Activated naive CD8-positive, alpha-beta T cell treated with anti-CD3 and anti-CD28 coated beads, Interleukin-2, amount 10 ng/mL, durations not matched to agents 7 days and 5 days (primary cell): ENCODE measurements at regions not wholly inside any gene's neighbourhood (a gene's known extent, or its start where the extent isn't known, plus 50 kb on each side); places are given as distances from the start of the nearest gene placed in this dataset.
"Not testable (repeated sequence)": the region's sequence is repeated elsewhere in the genome, so short reads cannot be mapped to it uniquely, and the experiment has no call there.

ENCODE experiments used
- ATAC-seq: fragments of 150-1000 bp; cut with Tn5 transposase; one replicate; pipeline ENCODE4 v1.10.0; 2021; ENCODE audit warnings: low read depth, moderate library complexity
- POLR2A ChIA-PET: fragments of 350-600 bp; sonication (Branson Sonifier 250); formaldehyde crosslinking; loops from one replicate; lab custom pipeline; 2021; ENCODE audit warnings: antibody characterized with exemption; lab: Charles Lee
- DNase-seq: peaks from one replicate; pipeline ENCODE4 v3.0.0; 2021
- H3K27ac Mint-ChIP-seq: one replicate; pipeline ENCODE4 v1.8.0; 2022; ENCODE audit warnings: mild to moderate bottlenecking, mixed read lengths
- H3K27me3 Mint-ChIP-seq: one replicate; pipeline ENCODE4 v1.8.0; 2022; ENCODE audit warnings: mild to moderate bottlenecking, moderate library complexity, mixed read lengths
- H3K36me3 Mint-ChIP-seq: one replicate; pipeline ENCODE4 v1.8.0; 2021; ENCODE audit warnings: mild to moderate bottlenecking, mixed read lengths
- H3K4me1 Mint-ChIP-seq: one replicate; pipeline ENCODE4 v1.8.0; 2021; ENCODE audit warnings: mixed read lengths
- H3K4me3 Mint-ChIP-seq: one replicate; pipeline ENCODE4 v1.8.0; 2022; ENCODE audit warnings: mild to moderate bottlenecking, moderate library complexity, mixed read lengths
- H3K9me3 Mint-ChIP-seq: one replicate; pipeline ENCODE4 v1.8.0; 2021; ENCODE audit warnings: mixed read lengths

- no peak overlapping the region for H3K27ac Mint-ChIP-seq
- H3K4me3 Mint-ChIP-seq: no peak overlapping the region
- ATAC-seq (no peak), DNase-seq (no peak)
- H3K9me3 Mint-ChIP-seq: no peaks in the 10 kb centered on the region
- H3K4me1 Mint-ChIP-seq: no peaks in the 10 kb centered on the region
- no peaks in the 10 kb centered on the region for H3K36me3 Mint-ChIP-seq
- POLR2A ChIA-PET: no interaction called here
- H3K27me3 Mint-ChIP-seq: no peaks in the 10 kb centered on the region
These were observed 250.7 kb downstream of the RNF144A start for GRCh38 chr2:7167801-7168411.

DNA sequence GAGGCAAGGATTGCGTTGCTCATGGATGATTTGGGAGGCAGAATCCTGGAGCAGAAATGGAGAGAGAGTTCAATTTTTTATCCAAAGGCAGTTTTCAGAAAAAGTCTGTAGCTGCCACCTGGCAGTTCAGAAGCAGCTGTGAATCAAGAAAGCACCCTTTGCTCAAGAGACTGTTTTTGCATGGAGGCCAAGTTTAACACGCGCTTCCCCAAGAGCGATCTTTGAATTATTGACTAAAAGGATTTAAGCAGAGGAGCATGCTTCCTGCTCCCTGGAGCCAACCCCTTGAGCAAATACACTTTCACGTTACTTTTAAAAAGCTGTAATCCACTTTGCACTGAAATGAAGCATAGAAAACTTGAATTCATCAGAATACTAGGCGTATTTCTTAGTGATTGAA is 252.4 kb downstream of the RNF144A start:
- Mint-ChIP-seq H3K27me3 (no peaks in the 10 kb centered on the region), H3K4me3 (no peak overlapping the region), H3K27ac (no peak overlapping the region), H3K9me3 (no peaks in the 10 kb centered on the region), H3K4me1 (no peaks in the 10 kb centered on the region), H3K36me3 (no peaks in the 10 kb centered on the region)
- ATAC-seq: no peak
- POLR2A ChIA-PET: no interaction called here
- no peak for DNase-seq

GRCh38 chr2:7178996-7179395 is 261.8 kb downstream of the RNF144A start:
- H3K4me3 Mint-ChIP-seq, POLR2A ChIA-PET: not testable (repeated sequence)

GRCh38 chr2:7180638-7181370 is 263.6 kb downstream of the RNF144A start:
- Mint-ChIP-seq H3K36me3 (no peaks in the 10 kb centered on the region), H3K27me3 (no peaks in the 10 kb centered on the region), H3K27ac (no peak overlapping the region), H3K9me3 (no peaks in the 10 kb centered on the region), H3K4me3 (no peak overlapping the region), H3K4me1 (no peaks in the 10 kb centered on the region)
- POLR2A ChIA-PET: no interaction called here
- no peak for DNase-seq
- no peak for ATAC-seq

More at GRCh38 chr2:7178996-7179395, 261.8 kb downstream of the RNF144A start:
- not testable (repeated sequence) for H3K4me1 Mint-ChIP-seq, H3K27me3 Mint-ChIP-seq, H3K9me3 Mint-ChIP-seq, DNase-seq, H3K27ac Mint-ChIP-seq, ATAC-seq, H3K36me3 Mint-ChIP-seq

DNA sequence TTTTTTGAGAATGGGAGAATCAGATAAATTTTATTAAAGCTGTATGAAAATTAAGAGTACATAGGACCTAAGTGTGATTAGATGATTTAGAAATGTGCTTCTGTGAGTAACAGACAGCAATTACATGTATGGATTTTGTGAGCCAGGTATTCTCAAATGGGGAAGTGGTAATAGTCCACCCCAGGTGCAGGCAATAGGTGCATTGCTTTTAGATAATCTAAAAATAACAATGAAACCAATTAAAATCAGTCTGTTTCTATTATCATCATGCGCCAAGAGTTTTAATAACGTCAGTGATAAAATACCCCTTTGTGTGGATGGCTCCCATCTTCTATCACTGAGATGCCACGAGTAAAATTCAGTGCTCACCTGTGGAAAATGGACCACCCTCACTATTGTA is 265.3 kb downstream of the RNF144A start:
- DNase-seq: no peak
- H3K27me3 Mint-ChIP-seq: no peaks in the 10 kb centered on the region
- POLR2A ChIA-PET: no interaction called here
- no peak for ATAC-seq
- no peak overlapping the region for H3K27ac Mint-ChIP-seq
- no peaks in the 10 kb centered on the region for H3K9me3 Mint-ChIP-seq
- no peaks in the 10 kb centered on the region for H3K36me3 Mint-ChIP-seq
- no peak overlapping the region for H3K4me3 Mint-ChIP-seq
- no peaks in the 10 kb centered on the region for H3K4me1 Mint-ChIP-seq

DNA sequence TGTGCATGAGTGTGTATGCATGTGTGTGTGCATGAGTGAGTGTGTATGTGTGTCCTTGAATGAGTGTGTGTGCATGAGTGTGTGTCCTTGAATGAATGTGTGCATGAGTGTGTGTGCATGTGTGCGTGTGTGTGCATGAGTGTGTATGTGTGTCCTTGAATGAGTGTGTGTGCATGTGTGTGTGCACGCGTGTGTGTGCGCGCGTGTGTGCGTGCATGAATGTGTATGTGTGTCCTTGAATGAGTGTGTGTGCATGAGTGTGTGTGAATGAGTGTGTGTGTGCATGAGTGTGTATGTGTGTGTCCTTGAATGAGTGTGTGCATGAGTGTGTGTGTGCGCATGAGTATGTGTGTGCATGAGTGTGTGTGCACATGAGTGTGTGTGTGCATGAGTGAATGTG is 271.9 kb downstream of the RNF144A start:
- no peaks in the 10 kb centered on the region for H3K27me3 Mint-ChIP-seq
- peaks cover 2% of the 10 kb centered on the region for H3K4me1 Mint-ChIP-seq
- H3K4me3 Mint-ChIP-seq: no peak overlapping the region
- no peak for ATAC-seq
- no peak overlapping the region for H3K27ac Mint-ChIP-seq
- DNase-seq: no peak
- H3K36me3 Mint-ChIP-seq: no peaks in the 10 kb centered on the region
- POLR2A ChIA-PET: no interaction called here
- no peaks in the 10 kb centered on the region for H3K9me3 Mint-ChIP-seq

- DNase-seq: no peak
- Mint-ChIP-seq H3K9me3 (peaks cover 2% of the 10 kb centered on the region), H3K36me3 (no peaks in the 10 kb centered on the region), H3K4me1 (peaks cover 2% of the 10 kb centered on the region), H3K27me3 (no peaks in the 10 kb centered on the region), H3K4me3 (no peak overlapping the region), H3K27ac (no peak overlapping the region)
- no peak for ATAC-seq
- POLR2A ChIA-PET: no interaction called here
These were observed 273.5 kb downstream of the RNF144A start for GRCh38 chr2:7190587-7191324.

DNA sequence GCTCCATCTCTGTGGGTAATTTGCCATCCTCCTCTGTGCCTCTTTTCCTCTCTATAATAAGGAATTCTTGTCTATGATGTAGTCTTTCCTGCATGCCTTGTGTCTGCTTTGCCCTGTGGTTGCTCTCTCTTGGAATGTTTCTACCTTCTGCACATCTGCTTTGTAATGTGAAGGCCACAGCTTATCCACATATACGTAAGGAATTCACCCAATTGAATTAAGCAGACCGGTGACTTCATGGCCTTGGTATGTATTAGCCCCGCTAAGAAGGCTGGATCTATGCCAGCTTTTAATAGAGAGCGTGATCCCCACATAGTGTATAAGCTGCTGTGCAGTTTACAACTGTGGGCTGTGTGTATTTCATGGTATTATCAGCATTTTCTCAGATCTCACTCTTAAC is 274.7 kb downstream of the RNF144A start:
- Mint-ChIP-seq H3K9me3 (peaks cover 2% of the 10 kb centered on the region), H3K4me3 (no peak overlapping the region), H3K4me1 (peaks cover 2% of the 10 kb centered on the region), H3K36me3 (no peaks in the 10 kb centered on the region), H3K27me3 (no peaks in the 10 kb centered on the region), H3K27ac (no peak overlapping the region)
- DNase-seq: no peak
- ATAC-seq: no peak
- POLR2A ChIA-PET: no interaction called here

- no peak for DNase-seq
- H3K4me3 Mint-ChIP-seq: no peak overlapping the region
- H3K27me3 Mint-ChIP-seq: no peaks in the 10 kb centered on the region
- ATAC-seq: no peak
- no peak overlapping the region for H3K27ac Mint-ChIP-seq
- no peaks in the 10 kb centered on the region for H3K36me3 Mint-ChIP-seq
- POLR2A ChIA-PET: no interaction called here
- H3K9me3 Mint-ChIP-seq: peaks cover 3% of the 10 kb centered on the region
- peaks cover 2% of the 10 kb centered on the region for H3K4me1 Mint-ChIP-seq
These were observed 276.2 kb downstream of the RNF144A start for GRCh38 chr2:7193457-7193856.

- Mint-ChIP-seq H3K4me3 (no peak overlapping the region), H3K9me3 (peaks cover 4% of the 10 kb centered on the region), H3K27ac (no peak overlapping the region), H3K27me3 (no peaks in the 10 kb centered on the region), H3K4me1 (peaks cover 2% of the 10 kb centered on the region), H3K36me3 (no peaks in the 10 kb centered on the region)
- POLR2A ChIA-PET: no interaction called here
- DNase-seq (no peak), ATAC-seq (no peak)
These were observed 277.7 kb downstream of the RNF144A start for GRCh38 chr2:7194950-7195349.

DNA sequence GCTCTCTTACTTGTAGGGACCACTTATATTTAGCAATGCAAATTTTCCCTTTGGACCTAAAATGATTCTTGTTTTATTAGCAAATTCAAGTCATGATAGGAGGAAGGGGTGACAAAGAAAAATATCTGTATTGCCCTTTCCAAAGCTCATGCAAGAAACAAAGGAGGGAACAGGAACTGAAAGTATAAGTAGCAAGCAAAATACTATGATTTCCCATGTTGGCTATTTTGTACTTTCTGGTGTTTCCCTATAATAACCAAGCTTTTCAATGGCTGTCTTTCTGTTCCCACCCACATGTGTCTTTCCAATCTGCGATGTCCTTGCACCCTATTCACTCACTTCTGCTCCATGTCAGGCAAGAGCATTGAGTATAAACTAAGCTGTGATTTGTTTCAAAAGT is 279.7 kb downstream of the RNF144A start:
- no peak for DNase-seq
- POLR2A ChIA-PET: no interaction called here
- peaks cover 4% of the 10 kb centered on the region for H3K9me3 Mint-ChIP-seq
- no peaks in the 10 kb centered on the region for H3K36me3 Mint-ChIP-seq
- no peak overlapping the region for H3K4me3 Mint-ChIP-seq
- peaks cover 2% of the 10 kb centered on the region for H3K4me1 Mint-ChIP-seq
- ATAC-seq: no peak
- H3K27me3 Mint-ChIP-seq: no peaks in the 10 kb centered on the region
- H3K27ac Mint-ChIP-seq: no peak overlapping the region

GRCh38 chr2:7201851-7202250 is 284.6 kb downstream of the RNF144A start:
- no peaks in the 10 kb centered on the region for H3K36me3 Mint-ChIP-seq
- no peak overlapping the region for H3K27ac Mint-ChIP-seq
- no peaks in the 10 kb centered on the region for H3K27me3 Mint-ChIP-seq
- no peak for DNase-seq
- ATAC-seq: no peak
- H3K9me3 Mint-ChIP-seq: peaks cover 2% of the 10 kb centered on the region
- no peak overlapping the region for H3K4me3 Mint-ChIP-seq
- POLR2A ChIA-PET: no interaction called here
- H3K4me1 Mint-ChIP-seq: no peaks in the 10 kb centered on the region

DNA sequence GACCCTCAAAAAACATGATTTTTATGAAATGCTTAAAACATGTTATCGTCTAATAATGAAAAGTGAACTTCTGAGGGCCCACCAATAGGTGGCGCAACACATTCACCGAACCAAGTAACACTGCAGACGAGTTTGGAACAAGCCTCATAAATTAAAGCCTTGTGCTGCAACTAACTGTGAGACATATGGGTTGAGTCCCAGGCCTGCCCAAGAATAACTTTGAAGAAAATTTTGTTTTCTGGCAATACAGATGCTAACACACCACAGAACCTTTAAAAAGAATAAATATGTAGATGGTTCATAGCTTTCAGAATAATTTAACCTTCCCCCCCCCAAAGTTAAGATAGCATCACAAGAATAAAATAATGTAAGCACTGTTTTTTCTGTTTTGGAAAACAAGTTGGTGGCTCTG is 285.9 kb downstream of the RNF144A start:
- no peaks in the 10 kb centered on the region for H3K4me1 Mint-ChIP-seq
- no peak overlapping the region for H3K27ac Mint-ChIP-seq
- POLR2A ChIA-PET: no interaction called here
- no peaks in the 10 kb centered on the region for H3K36me3 Mint-ChIP-seq
- no peak overlapping the region for H3K4me3 Mint-ChIP-seq
- no peak for ATAC-seq
- H3K9me3 Mint-ChIP-seq: peaks cover 2% of the 10 kb centered on the region
- H3K27me3 Mint-ChIP-seq: no peaks in the 10 kb centered on the region
- DNase-seq: peak; percentile 54
